SK-N-MC (cell line): ENCODE measurements at regions not wholly inside any gene's neighbourhood (a gene's known extent, or its start where the extent isn't known, plus 50 kb on each side); places are given as distances from the start of the nearest gene placed in this dataset.

ENCODE experiments used
- FOXP2 ChIP-seq: optimal IDR thresholded peaks from 2 replicates; pipeline ENCODE3; 2011; ENCODE audit warnings: mild to moderate bottlenecking, moderate library complexity; ENCODE audit not compliant: insufficient read depth; ENCODE audit errors: extremely low read length, control extremely low read depth
- POLR2AphosphoS5 ChIP-seq: IDR thresholded peaks from 2 replicates; pipeline ENCODE4 v1.6.1; 2012; ENCODE audit warnings: mild to moderate bottlenecking, low read depth, low read length, borderline replicate concordance

- TF ChIP-seq FOXP2, result no peak
- no peak for TF ChIP-seq POLR2AphosphoS5
These were observed 228.8 kb downstream of the LTN1 start for GRCh38 chr21:28763809-28764418.
